Epithelial cell of proximal tubule (primary cell): ENCODE measurements at regions not wholly inside any gene's neighbourhood (a gene's known extent, or its start where the extent isn't known, plus 50 kb on each side); places are given as distances from the start of the nearest gene placed in this dataset.

ENCODE experiments used
- DNase-seq: peaks from one replicate; pipeline ENCODE4 v3.0.0-alpha.2; 2011; ENCODE audit warnings: low read depth
- H3K4me3 ChIP-seq: 2 replicates; pipeline ENCODE4 v1.5.1; 2011; ENCODE audit warnings: low read depth, mild to moderate bottlenecking, low read length
- TF ChIP-seq, protein P1 (sequence below): conservative IDR thresholded peaks from 2 replicates; pipeline ENCODE4 v1.5.1; 2012; ENCODE audit warnings: low read depth, mild to moderate bottlenecking, low read length

DNA sequence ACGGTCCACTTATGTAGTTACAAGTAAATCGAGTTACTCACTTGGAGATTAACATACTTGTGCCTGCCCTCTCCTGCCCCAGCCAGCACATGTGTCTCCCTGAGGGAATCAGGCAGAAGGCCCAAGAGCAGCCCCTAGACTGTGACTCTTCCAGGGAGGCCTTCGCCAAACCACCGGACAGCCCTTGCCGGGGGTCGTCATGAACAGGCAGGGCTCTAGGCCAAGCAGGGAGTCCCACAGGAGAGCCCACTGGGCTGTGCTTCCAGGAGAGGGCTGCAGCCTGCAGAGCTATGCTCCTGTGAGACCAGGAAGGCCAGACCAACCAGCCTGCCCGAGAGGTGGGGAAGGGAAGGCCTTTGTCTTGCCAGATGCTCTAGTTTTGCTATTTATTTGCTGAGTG is 283.3 kb downstream of the FOXO1 start:
- no peak overlapping the region for H3K4me3 ChIP-seq
- TF ChIP-seq, protein P1, sequence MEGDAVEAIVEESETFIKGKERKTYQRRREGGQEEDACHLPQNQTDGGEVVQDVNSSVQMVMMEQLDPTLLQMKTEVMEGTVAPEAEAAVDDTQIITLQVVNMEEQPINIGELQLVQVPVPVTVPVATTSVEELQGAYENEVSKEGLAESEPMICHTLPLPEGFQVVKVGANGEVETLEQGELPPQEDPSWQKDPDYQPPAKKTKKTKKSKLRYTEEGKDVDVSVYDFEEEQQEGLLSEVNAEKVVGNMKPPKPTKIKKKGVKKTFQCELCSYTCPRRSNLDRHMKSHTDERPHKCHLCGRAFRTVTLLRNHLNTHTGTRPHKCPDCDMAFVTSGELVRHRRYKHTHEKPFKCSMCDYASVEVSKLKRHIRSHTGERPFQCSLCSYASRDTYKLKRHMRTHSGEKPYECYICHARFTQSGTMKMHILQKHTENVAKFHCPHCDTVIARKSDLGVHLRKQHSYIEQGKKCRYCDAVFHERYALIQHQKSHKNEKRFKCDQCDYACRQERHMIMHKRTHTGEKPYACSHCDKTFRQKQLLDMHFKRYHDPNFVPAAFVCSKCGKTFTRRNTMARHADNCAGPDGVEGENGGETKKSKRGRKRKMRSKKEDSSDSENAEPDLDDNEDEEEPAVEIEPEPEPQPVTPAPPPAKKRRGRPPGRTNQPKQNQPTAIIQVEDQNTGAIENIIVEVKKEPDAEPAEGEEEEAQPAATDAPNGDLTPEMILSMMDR: no peak
- no peak for DNase-seq

DNA sequence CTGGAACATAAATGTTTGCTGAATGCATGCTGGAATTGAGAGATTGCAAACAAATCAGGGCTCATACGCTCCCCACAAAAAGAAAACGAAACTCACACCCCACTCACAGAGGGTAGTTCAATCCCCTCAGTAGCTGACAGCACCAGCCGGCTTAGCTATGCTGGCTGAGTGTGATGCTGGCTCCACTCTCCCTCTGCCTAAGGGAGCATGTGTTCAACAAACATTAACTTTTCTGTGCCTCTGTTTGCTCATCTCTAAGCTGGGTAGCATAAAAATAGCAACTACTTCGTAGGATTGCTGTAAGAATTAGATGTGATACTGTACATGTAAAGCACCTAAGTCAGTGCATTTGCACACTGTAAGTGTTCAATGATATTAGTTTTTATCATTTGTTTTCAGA is 282.6 kb downstream of the FOXO1 start:
- TF ChIP-seq, protein P1: no peak
- no peak overlapping the region for H3K4me3 ChIP-seq
- no peak for DNase-seq

DNA sequence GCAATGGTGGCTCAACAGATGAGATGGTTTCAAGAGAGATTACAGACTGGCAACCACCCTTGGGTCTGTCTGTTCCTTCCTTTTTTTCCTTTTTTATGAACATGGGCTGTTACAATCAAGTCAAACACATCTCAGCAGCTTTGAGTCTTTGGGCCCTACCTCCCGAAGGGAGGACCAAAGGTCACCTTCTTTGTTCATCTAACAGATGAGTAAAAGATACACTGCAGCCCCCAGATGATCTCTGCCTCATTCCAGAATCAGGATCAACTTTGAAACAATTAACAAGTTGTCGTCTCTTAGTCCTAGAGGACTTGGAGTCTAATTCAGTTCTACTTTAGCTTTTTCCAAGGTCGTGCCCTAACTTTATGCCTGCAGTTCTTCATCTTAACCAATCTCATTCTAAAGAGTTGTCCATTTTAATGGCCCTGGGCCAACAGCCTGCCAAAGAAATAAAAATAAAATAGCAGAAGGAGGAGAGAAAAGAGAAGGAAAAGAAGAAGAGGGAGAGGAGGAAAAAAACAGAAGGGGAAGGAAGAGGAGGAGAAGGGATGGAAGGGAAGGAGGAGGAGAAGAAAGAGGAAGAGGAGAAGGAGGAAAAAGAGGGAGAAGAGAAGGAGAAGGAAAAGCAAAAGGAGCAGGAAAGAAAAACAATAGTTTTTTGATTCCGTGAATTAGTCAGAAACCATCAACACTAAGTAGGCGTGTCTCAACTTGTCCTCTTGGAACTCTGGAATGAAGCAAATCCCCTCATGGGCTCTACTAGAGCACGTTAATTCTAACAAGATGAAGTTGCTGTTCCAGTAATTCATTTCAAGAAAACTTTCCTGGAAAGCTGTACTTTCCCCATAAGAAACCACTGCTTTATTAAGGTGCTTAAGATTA is 281.2 kb downstream of the FOXO1 start:
- no peak for DNase-seq
- H3K4me3 ChIP-seq: no peak overlapping the region
- TF ChIP-seq, protein P1: no peak

DNA sequence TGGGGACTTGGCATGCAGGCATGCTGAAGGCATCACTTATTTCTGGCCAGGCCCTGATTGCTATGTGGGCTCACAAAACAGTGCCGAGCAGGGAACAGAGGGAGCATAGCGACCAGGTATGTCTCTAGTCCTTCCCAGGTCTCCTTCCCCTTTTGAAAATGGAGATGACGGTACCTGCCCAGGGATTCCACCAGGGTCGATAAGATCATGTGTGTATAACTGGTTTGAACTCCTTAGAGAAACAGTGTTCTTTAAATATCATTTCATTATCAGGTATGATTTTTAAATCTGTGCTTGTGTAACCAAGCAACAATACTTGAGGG is 280.6 kb downstream of the FOXO1 start:
- no peak for DNase-seq
- no peak overlapping the region for H3K4me3 ChIP-seq
- TF ChIP-seq, protein P1: no peak

DNA sequence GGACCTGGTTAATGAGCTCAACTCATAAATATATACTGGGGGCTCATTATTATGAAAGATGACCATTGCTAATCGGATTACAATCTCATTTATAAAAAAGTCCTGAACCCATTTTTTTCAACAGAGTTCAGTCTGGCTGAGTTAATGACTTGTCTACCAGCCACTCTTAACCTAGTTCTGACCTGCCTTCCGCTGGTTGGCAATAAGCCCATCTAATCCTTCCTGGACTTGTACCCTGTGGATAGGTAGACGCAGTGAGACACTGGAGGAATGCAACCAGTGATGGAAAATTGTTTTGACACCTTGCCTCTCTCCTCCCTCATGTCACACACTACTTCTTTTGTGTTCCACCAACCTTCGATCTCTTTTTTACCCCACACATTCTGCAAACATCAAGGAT is 279.9 kb downstream of the FOXO1 start:
- DNase-seq: no peak
- TF ChIP-seq, protein P1: no peak
- H3K4me3 ChIP-seq: no peak overlapping the region

DNA sequence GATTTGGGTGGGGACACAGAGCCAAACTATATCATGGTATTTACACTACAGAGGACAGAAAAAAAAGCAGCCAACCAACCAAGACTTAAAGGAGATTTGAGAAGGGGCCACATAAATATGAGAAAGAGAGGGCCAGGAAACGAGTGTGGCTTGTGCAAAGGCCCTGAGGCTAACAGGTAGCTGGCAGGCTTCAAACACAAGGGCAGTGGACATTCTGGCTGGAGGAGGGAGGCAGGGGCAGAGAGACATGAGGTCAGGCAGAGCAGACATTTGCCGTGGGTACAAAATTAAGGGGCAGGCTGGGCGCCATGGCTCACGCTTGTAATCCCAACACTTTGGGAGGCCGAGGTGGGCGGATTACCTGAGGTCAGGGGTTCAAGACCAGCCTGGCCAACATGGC is 278.7 kb downstream of the FOXO1 start:
- TF ChIP-seq, protein P1: no peak
- H3K4me3 ChIP-seq: no peak overlapping the region
- no peak for DNase-seq

DNA sequence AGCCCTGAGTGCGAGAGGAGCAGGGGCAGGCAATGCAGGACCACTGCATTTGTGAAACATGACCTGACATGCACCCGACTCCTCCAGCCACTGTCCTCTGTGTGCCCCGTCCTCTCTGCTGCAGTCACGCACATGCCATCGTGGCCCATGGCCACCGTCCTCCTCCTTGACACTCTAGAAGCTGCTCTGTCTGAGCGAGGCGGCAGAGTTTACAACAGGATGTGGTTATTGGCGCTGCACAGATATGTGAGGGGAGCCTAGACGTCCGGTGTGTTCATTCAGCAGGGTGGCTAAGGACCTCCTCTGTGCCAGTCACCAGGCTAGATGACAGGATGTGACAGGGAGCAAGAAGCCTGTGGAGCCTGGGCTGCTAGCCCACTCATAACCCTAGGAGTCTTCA is 277.8 kb downstream of the FOXO1 start:
- TF ChIP-seq, protein P1: no peak
- no peak overlapping the region for H3K4me3 ChIP-seq
- no peak for DNase-seq
